ENCODE measurements at regions not wholly inside any gene's neighbourhood (a gene's known extent, or its start where the extent isn't known, plus 50 kb on each side); places are given as distances from the start of the nearest gene placed in this dataset.

GRCh38 chr12:19972325-19973288, 395.7 kb upstream of the PDE3A start:
- Histone ChIP-seq H3K36me3 (replicated peaks; ENCODE audit: insufficient read depth, low read length) (no peaks in the 10 kb centered on the region), H3K9ac (ENCODE audit: low read length) (no peak overlapping the region), H3K27me3 (replicated peaks; ENCODE audit: insufficient read depth, low read length) (no peaks in the 10 kb centered on the region), H3K79me2 (ENCODE audit: low read length) (no peaks in the 10 kb centered on the region), H3K4me2 (ENCODE audit: low read depth, low read length) (no peak overlapping the region), H3F3A (ENCODE audit: insufficient read depth, low read length) (no peaks in the 10 kb centered on the region), H2AFZ (ENCODE audit: low read length) (no peak overlapping the region), H3K9me3 (replicated peaks; ENCODE audit: insufficient read depth, low read length) (no peaks in the 10 kb centered on the region), H3K4me3 (ENCODE audit: low read length) (no peak overlapping the region), H4K20me1 (ENCODE audit: insufficient read depth, low read length) (no peaks in the 10 kb centered on the region), H3K4me1 (ENCODE audit: low read length) (no peaks in the 10 kb centered on the region), H3K27ac (ENCODE audit: low read length) (no peak overlapping the region), H3K9me2 (replicated peaks; ENCODE audit: insufficient read depth, low read length) (no peaks in the 10 kb centered on the region)
- no peak for TF ChIP-seq CTCF (IDR thresholded peaks at IDR 0.05; ENCODE audit: low read length)
- TF ChIP-seq EZH2 (optimal IDR thresholded peaks at IDR 0.05; ENCODE audit: low read depth, low read length): no peak
- DNase-seq: no peak

DNA sequence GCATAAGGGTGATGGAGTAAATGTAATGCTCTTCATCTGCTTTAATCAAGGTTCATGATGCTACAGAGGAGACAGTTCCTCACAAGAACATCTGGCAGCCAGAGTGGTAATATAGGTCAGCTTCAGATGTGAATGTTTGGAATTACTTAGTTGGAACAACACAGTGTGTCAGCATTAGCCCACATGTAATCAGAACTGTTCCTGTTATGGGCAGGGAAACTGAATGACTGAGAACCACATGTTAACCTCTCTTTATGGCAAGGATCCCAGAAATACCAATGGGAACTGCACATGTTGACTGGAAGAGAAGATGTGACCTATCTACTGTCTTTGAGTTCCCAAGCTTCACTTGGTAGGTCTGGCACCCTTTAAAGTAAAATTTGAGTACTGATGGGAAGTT, 390.1 kb upstream of the PDE3A start:
- Histone ChIP-seq H3K27me3 (replicated peaks; ENCODE audit: insufficient read depth, low read length) (no peaks in the 10 kb centered on the region), H3K9ac (ENCODE audit: low read length) (no peak overlapping the region), H3K9me3 (replicated peaks; ENCODE audit: insufficient read depth, low read length) (no peaks in the 10 kb centered on the region), H3K4me3 (ENCODE audit: low read length) (no peak overlapping the region), H3K27ac (ENCODE audit: low read length) (no peak overlapping the region), H3K4me1 (ENCODE audit: low read length) (no peaks in the 10 kb centered on the region), H3K4me2 (ENCODE audit: low read depth, low read length) (no peak overlapping the region), H3K9me2 (replicated peaks; ENCODE audit: insufficient read depth, low read length) (no peaks in the 10 kb centered on the region), H3K36me3 (replicated peaks; ENCODE audit: insufficient read depth, low read length) (no peaks in the 10 kb centered on the region), H2AFZ (ENCODE audit: low read length) (no peak overlapping the region), H4K20me1 (ENCODE audit: insufficient read depth, low read length) (no peaks in the 10 kb centered on the region), H3K79me2 (ENCODE audit: low read length) (no peaks in the 10 kb centered on the region), H3F3A (ENCODE audit: insufficient read depth, low read length) (no peaks in the 10 kb centered on the region)
- no peak for DNase-seq
- TF ChIP-seq CTCF (IDR thresholded peaks at IDR 0.05; ENCODE audit: low read length): no peak
- no peak for TF ChIP-seq EZH2phosphoT487 (IDR thresholded peaks at IDR 0.05; ENCODE audit: low read length)
- TF ChIP-seq EZH2 (optimal IDR thresholded peaks at IDR 0.05; ENCODE audit: low read depth, low read length): no peak

- 0 out of 2 replicates have a peak overlapping the region, but pooled peaks have one; percentile 10 for H3K4me2 ChIP-seq (ENCODE audit: low read depth, low read length)
- H3K27me3 ChIP-seq (replicated peaks; ENCODE audit: insufficient read depth, low read length): no peaks in the 10 kb centered on the region
- no peaks in the 10 kb centered on the region for H3K9me3 ChIP-seq (replicated peaks; ENCODE audit: insufficient read depth, low read length)
- no peaks in the 10 kb centered on the region for H3K36me3 ChIP-seq (replicated peaks; ENCODE audit: insufficient read depth, low read length)
- no peak for DNase-seq
- no peaks in the 10 kb centered on the region for H3K79me2 ChIP-seq (ENCODE audit: low read length)
- H2AFZ ChIP-seq (ENCODE audit: low read length): no peak overlapping the region
- no peaks in the 10 kb centered on the region for H3K4me1 ChIP-seq (ENCODE audit: low read length)
- H4K20me1 ChIP-seq (ENCODE audit: insufficient read depth, low read length): no peaks in the 10 kb centered on the region
- H3K4me3 ChIP-seq (ENCODE audit: low read length): no peak overlapping the region
- H3K9me2 ChIP-seq (replicated peaks; ENCODE audit: insufficient read depth, low read length): no peaks in the 10 kb centered on the region
- no peak for TF ChIP-seq CTCF (IDR thresholded peaks at IDR 0.05; ENCODE audit: low read length)
- no peak for TF ChIP-seq EZH2 (optimal IDR thresholded peaks at IDR 0.05; ENCODE audit: low read depth, low read length)
- no peak for TF ChIP-seq EZH2phosphoT487 (IDR thresholded peaks at IDR 0.05; ENCODE audit: low read length)
- H3K27ac ChIP-seq (ENCODE audit: low read length): no peak overlapping the region
- no peak overlapping the region for H3K9ac ChIP-seq (ENCODE audit: low read length)
- H3F3A ChIP-seq (ENCODE audit: insufficient read depth, low read length): no peaks in the 10 kb centered on the region
Measured at GRCh38 chr12:19979584-19979983, 388.8 kb upstream of the PDE3A start.
